HG03045 (cell line): ENCODE measurements at regions not wholly inside any gene's neighbourhood (a gene's known extent, or its start where the extent isn't known, plus 50 kb on each side); places are given as distances from the start of the nearest gene placed in this dataset.
"Not testable (repeated sequence)": the region's sequence is repeated elsewhere in the genome, so short reads cannot be mapped to it uniquely, and the experiment has no call there.

ENCODE experiments used
- ATAC-seq: cut with Tn5 transposase; IDR thresholded peaks from one replicate; pipeline ENCODE4 v1.9.1; 2021; ENCODE audit warnings: mild to moderate bottlenecking, moderate library complexity; ENCODE audit not compliant: unreplicated experiment

GRCh38 chr2:224121406-224122067, 82.5 kb upstream of the SERPINE2 start:
- ATAC-seq, result no peak

GRCh38 chr2:224120986-224121385, 81.9 kb upstream of the SERPINE2 start:
- ATAC-seq, result no peak

GRCh38 chr2:224119846-224120245, 80.8 kb upstream of the SERPINE2 start:
- ATAC-seq, result not testable (repeated sequence)

GRCh38 chr2:224114428-224114827, 75.3 kb upstream of the SERPINE2 start:
- no peak for ATAC-seq

DNA sequence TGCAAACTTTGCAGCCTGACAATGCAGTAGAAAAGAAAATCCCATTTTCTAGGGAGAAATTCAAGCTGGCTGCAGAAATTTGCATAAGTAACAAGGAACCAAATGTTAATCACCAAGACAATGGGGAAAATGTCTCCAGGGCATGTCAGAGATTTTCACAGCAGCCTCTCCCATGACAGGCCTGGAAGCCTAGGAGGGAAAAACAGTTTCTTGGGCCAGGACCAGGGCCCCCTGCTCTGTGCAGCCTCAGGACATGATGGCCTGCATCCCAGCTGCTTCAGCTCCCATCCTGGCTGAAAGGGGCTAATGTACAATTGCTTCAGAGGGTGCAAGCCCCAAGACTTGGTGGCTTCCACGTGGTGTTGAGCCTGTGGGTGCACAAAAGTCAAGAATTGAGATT, 74.8 kb upstream of the SERPINE2 start:
- ATAC-seq, result not testable (repeated sequence)

DNA sequence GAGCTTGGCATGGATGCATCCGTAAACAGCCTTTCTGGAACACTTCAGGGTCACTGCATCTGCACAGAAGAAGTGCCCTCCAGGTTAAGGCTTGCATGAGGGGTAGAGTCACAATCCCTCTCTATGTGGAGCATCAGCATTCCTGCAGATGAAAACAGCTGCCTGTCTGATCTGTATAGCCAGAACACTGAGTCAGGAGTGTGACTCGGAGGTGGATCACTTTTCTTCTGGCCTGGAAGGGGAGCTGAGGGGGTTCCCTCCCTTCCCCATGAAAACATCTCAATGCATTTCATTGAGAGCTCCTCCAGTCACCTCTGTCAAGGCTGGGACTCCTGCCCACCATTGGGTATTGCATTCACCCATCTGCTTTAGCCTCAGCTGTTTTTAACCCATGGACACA, 72.5 kb upstream of the SERPINE2 start:
- ATAC-seq, result no peak

DNA sequence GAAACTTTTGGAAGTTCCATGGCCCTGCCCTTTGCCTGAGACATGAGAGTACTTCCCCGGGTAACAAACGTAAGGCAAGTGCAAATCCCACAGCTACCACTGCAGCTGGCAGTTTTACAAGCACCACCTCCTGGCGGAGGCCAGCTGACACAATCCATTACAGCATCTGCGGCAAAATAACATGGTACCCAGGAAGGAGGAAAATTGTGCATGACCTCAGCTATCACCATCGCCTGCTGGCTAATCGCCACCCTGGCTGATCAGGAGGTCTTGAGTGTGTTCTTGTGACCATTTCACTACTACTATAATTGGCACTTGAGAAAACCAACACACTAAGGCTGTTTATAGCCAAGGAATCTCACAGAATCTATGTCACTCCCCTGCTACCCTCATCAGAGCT, 71.7 kb upstream of the SERPINE2 start:
- ATAC-seq, result no peak

GRCh38 chr2:224109751-224110150, 70.7 kb upstream of the SERPINE2 start:
- ATAC-seq, result no peak

- ATAC-seq, result no peak
Observed at GRCh38 chr2:224106794-224107193, 67.7 kb upstream of the SERPINE2 start.

DNA sequence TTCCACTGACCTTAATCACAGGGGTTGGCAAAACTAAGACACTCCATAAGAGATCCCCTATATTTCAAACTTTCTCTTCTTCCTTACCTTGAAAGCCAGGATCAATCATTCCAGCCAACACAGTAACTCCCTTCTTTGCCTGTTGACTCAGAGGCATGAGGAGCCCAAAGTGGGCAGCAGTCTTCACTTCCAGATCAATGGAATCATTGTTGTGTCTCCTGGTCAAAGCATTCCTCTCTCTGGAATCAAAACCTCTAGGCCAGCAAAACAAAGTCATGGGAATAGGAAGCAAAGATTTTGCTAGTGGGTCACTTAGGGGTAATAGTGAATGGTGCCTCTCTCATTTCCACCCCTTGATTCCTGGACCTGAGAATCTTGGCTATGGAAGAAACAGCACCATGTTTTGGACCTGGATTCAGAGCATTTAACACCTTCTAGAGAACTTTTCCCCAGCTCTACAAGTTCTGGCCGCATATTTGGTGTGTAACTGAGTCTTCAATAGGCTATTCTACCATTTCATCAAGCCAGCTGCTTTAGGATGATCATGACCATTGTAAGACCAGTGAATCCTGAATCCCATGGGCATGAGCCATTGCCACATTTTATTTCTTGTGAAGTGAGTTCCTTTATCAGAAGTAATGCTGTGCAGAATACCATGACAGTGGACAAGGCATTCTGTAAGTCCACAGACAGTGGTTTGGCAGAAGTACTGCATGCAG, 65.7 kb upstream of the SERPINE2 start:
- no peak for ATAC-seq

GRCh38 chr2:224103651-224104050, 64.6 kb upstream of the SERPINE2 start:
- no peak for ATAC-seq

DNA sequence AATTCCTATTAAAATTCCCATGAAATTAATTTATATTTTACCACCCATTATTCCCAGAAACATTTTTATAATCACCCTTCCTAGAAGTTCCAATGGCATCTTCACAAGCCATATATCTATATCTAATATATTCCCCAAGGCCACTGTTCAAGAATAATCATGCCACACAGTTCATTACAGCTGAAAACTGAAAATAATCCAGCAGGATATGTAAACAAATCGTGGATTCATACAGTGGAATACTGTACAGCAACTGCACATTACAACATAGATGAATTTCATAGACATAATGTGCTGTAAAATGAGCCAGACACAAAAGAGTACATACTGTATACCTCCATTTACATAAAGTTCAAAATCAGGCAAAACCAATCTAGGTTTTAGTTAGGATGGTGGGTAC, 63.9 kb upstream of the SERPINE2 start:
- ATAC-seq, result no peak

GRCh38 chr2:224101820-224102630, 62.9 kb upstream of the SERPINE2 start:
- ATAC-seq, result no peak

DNA sequence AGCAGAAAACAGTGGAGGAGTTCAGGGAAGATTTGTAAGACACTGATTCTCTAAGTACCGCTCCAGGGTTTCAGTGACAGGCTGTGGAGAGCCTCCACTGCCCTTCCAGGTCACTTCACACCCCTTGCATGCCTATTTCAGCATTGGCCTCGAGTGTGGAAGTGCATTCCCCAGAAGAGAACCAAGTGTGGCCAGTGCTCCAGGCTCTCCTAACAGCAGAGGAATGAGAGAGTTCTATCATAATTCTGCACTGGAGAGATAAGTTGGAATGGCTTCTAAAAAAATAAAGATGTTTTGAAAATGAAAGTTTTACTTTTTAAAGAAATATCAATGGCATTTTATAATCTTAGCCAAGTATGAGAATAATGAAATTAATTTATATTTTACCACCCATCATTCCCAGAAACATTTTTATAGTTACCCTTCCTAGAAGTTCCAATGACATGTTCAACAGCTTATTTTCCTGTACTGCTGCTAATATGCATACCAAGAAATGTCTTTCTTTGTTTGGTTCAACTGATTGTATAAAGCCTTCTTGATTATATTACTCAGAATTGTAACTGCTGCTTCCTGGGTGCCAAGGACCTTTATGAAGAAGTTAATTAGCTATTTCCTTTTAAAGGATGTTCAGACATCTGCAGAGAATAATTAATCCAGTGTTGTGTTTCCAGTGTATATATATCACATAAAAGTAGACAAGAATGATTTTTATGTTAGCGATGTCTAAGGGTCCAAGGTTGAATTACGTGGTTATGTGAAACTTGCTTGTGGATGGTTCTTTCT, 61.0 kb upstream of the SERPINE2 start:
- ATAC-seq, result no peak

GRCh38 chr2:224098481-224099230, 59.6 kb upstream of the SERPINE2 start:
- no peak for ATAC-seq

DNA sequence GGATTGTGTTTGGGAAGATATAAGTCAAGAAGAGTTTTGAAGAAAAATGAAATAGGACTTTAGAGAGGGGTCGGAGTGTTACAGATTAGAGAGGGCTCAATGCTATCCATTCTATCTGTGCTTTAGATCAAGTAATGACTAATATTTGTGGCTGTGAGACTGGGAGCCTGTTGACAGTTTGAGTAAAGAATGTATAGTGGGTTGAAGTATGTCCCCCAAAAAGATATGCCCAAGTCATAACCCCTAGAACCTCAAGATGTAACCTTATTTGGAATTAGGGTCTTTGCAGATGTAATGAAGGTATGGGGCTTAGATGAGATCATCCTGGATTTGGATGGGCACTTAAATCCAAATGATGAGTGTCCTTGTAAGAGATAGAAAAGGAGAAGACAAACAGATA, 55.3 kb upstream of the SERPINE2 start:
- no peak for ATAC-seq

DNA sequence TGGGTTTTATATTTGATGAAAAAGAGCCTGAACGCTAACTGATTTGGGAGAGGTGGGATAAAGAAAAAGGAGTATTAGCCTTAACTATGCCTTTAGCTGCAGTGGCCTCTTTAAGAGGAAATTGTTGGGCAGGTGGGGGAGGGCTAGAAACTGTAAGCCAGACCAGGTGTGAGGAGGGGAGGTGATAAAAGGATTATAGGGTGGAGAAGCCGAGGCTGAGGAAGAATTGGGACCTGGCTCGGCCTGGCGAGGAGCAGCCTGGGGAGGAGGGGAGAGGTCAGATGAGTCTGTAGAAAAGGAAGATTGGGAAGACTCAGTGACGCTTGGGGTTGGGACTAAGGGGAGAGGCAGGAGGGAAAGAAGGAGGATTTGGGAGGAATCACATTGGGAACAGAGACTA, 52.6 kb upstream of the SERPINE2 start:
- ATAC-seq, result not testable (repeated sequence)

DNA sequence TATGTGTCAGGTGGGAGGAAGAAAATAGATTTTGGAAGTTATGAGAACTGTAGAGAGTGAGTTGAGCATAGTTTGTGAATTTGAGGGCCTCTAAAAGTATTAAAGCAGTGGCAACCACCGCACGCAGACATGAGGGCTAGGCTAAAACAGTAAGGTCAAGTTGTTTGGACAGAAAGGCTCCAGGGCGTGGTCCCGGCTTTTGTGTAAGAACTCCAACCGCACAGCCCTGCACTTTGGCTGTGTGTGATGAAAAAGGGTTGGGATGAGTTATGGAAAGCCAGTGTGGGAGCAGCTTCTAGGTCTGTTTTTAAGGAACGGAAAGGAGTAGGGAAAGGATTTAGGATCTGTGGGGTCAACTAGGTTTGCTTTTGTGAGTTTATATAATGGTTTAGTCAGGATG, 50.5 kb upstream of the SERPINE2 start:
- not testable (repeated sequence) for ATAC-seq
